COLO668 (cell line): ENCODE measurements at regions not wholly inside any gene's neighbourhood (a gene's known extent, or its start where the extent isn't known, plus 50 kb on each side); places are given as distances from the start of the nearest gene placed in this dataset.

Experiments
- DNase-seq: peaks from one replicate; lab custom pipeline; 2025; ENCODE audit not compliant: unreplicated experiment; lab: John Stamatoyannopoulos, UW

- DNase-seq, result no peak
These were observed 86.1 kb upstream of the NFIB start for GRCh38 chr9:14399756-14400657.

- no peak for DNase-seq
These were observed 84.5 kb upstream of the NFIB start for GRCh38 chr9:14398473-14398872.

- no peak for DNase-seq
These were observed 82.2 kb upstream of the NFIB start for GRCh38 chr9:14396171-14396570.

GRCh38 chr9:14395317-14396082 lies 81.6 kb upstream of the NFIB start:
- no peak for DNase-seq

GRCh38 chr9:14393418-14393817 lies 79.5 kb upstream of the NFIB start:
- no peak for DNase-seq

GRCh38 chr9:14391620-14392019 lies 77.7 kb upstream of the NFIB start:
- DNase-seq, result no peak

- DNase-seq, result no peak
These were observed 75.7 kb upstream of the NFIB start for GRCh38 chr9:14389657-14390056.

- no peak for DNase-seq
These were observed 75.2 kb upstream of the NFIB start for GRCh38 chr9:14389146-14389545.

GRCh38 chr9:14383773-14384172 lies 69.8 kb upstream of the NFIB start:
- no peak for DNase-seq

GRCh38 chr9:14383294-14383693 lies 69.4 kb upstream of the NFIB start:
- no peak for DNase-seq

GRCh38 chr9:14380061-14380836 lies 66.3 kb upstream of the NFIB start:
- DNase-seq, result no peak

GRCh38 chr9:14379280-14379679 lies 65.3 kb upstream of the NFIB start:
- no peak for DNase-seq

- no peak for DNase-seq
These were observed 59.8 kb upstream of the NFIB start for GRCh38 chr9:14373706-14374105.

- DNase-seq, result no peak
These were observed 59.4 kb upstream of the NFIB start for GRCh38 chr9:14373336-14373666.

- peak; percentile 43 for DNase-seq
These were observed 58.7 kb upstream of the NFIB start for GRCh38 chr9:14372437-14373335.

- no peak for DNase-seq
These were observed 55.1 kb upstream of the NFIB start for GRCh38 chr9:14369011-14369410.

GRCh38 chr9:14366076-14366475 lies 52.1 kb upstream of the NFIB start:
- no peak for DNase-seq

GRCh38 chr9:14365670-14366069 lies 51.7 kb upstream of the NFIB start:
- no peak for DNase-seq
